Fibroblast of lung (primary cell): ENCODE measurements at regions not wholly inside any gene's neighbourhood (a gene's known extent, or its start where the extent isn't known, plus 50 kb on each side); places are given as distances from the start of the nearest gene placed in this dataset.

ENCODE experiments used
- DNase-seq, 2 donors: peaks; one replicate each; pipeline versions ENCODE4 v3.0.0 to v3.0.0-alpha.2; 2010; ENCODE audit warnings: low read depth in 2 of 2
- H2AFZ ChIP-seq: 2 replicates; pipeline ENCODE4 v1.5.1; 2012; ENCODE audit warnings: low read length, control low read depth, inconsistent platforms
- H3K27ac ChIP-seq: 2 replicates; pipeline ENCODE4 v1.5.1; 2011; ENCODE audit warnings: low read length, control low read depth; ENCODE audit not compliant: insufficient read depth
- H3K27me3 ChIP-seq: 2 replicates; pipeline ENCODE4 v1.5.1; 2011; ENCODE audit warnings: mild to moderate bottlenecking, low read length; ENCODE audit not compliant: control insufficient read depth, insufficient read depth
- H3K36me3 ChIP-seq: 2 replicates; pipeline ENCODE4 v1.5.1; 2011; ENCODE audit warnings: low read length; ENCODE audit not compliant: control insufficient read depth, insufficient read depth
- H3K4me1 ChIP-seq: 2 replicates; pipeline ENCODE4 v1.5.1; 2011; ENCODE audit warnings: low read length; ENCODE audit not compliant: control insufficient read depth, insufficient read depth; ENCODE audit errors: extremely low read depth
- H3K4me2 ChIP-seq: 2 replicates; pipeline ENCODE4 v1.5.1; 2011; ENCODE audit warnings: low read length, control low read depth; ENCODE audit not compliant: insufficient read depth; ENCODE audit errors: extremely low read depth
- H3K4me3 ChIP-seq, 4 experiments: fragments of 200-600 bp in 1 of 4; sonication (generic) in 1 of 4; replicated peaks in 1 of 4; 2 replicates each; pipeline ENCODE4 v1.5.1; 2011 to 2016; ENCODE audit warnings: low read length in 4 of 4, low read depth in 3 of 4, mild to moderate bottlenecking in 3 of 4, control low read depth in 2 of 4, inconsistent platforms in 1 of 4, mixed read lengths in 1 of 4; ENCODE audit not compliant: insufficient read depth in 1 of 4; ENCODE audit errors: control extremely low read depth in 1 of 4
- H3K79me2 ChIP-seq: 2 replicates; pipeline ENCODE4 v1.5.1; 2012; ENCODE audit warnings: mild to moderate bottlenecking, low read length, inconsistent platforms; ENCODE audit not compliant: control insufficient read depth, insufficient read depth
- H3K9ac ChIP-seq: 2 replicates; pipeline ENCODE4 v1.5.1; 2011; ENCODE audit warnings: mild to moderate bottlenecking, low read length, control low read depth; ENCODE audit not compliant: insufficient read depth
- H3K9me3 ChIP-seq: 2 replicates; pipeline ENCODE4 v1.5.1; 2012; ENCODE audit warnings: low read depth, low read length; ENCODE audit not compliant: control insufficient read depth, insufficient read depth
- H4K20me1 ChIP-seq: 2 replicates; pipeline ENCODE4 v1.5.1; 2011; ENCODE audit warnings: low read length; ENCODE audit not compliant: control insufficient read depth, insufficient read depth; ENCODE audit errors: extremely low read depth
- EZH2 ChIP-seq: IDR thresholded peaks from 2 replicates; pipeline ENCODE4 v1.5.1; 2012; ENCODE audit warnings: low read length, control low read depth, mild to moderate bottlenecking; ENCODE audit errors: missing control alignments
- TF ChIP-seq, protein P1 (sequence below), 2 donors: IDR thresholded peaks in 1 of 2; conservative IDR thresholded peaks in 1 of 2; 1 replicate in 1 of 2; 2 replicates in 1 of 2; pipeline ENCODE4 v1.5.1; 2011 to 2012; ENCODE audit warnings: low read length in 2 of 2, control low read depth in 1 of 2, inconsistent platforms in 1 of 2, low read depth in 1 of 2, mild to moderate bottlenecking in 1 of 2

GRCh38 chr3:71863563-71864190 is 78.7 kb upstream of the PROK2 start:
- no peak overlapping the region for H3K9ac ChIP-seq
- no peak overlapping the region for H3K4me3 ChIP-seq
- no peaks in the 10 kb centered on the region for H3K36me3 ChIP-seq
- H3K27me3 ChIP-seq = no peaks in the 10 kb centered on the region
- H3K9me3 ChIP-seq = no peaks in the 10 kb centered on the region
- H3K79me2 ChIP-seq = no peaks in the 10 kb centered on the region
- DNase-seq = no peak
- no peaks in the 10 kb centered on the region for H4K20me1 ChIP-seq
- TF ChIP-seq EZH2 = no peak
- TF ChIP-seq, protein P1, sequence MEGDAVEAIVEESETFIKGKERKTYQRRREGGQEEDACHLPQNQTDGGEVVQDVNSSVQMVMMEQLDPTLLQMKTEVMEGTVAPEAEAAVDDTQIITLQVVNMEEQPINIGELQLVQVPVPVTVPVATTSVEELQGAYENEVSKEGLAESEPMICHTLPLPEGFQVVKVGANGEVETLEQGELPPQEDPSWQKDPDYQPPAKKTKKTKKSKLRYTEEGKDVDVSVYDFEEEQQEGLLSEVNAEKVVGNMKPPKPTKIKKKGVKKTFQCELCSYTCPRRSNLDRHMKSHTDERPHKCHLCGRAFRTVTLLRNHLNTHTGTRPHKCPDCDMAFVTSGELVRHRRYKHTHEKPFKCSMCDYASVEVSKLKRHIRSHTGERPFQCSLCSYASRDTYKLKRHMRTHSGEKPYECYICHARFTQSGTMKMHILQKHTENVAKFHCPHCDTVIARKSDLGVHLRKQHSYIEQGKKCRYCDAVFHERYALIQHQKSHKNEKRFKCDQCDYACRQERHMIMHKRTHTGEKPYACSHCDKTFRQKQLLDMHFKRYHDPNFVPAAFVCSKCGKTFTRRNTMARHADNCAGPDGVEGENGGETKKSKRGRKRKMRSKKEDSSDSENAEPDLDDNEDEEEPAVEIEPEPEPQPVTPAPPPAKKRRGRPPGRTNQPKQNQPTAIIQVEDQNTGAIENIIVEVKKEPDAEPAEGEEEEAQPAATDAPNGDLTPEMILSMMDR (conservative IDR thresholded peaks at IDR 0.05 in 1 of 2, IDR thresholded peaks at IDR 0.05 in 1 of 2; ENCODE audit: low read depth in 1 of 2, low read length in 2 of 2) = no peak
- no peak overlapping the region for H3K27ac ChIP-seq
- H3K4me1 ChIP-seq = no peaks in the 10 kb centered on the region
- no peak overlapping the region for H2AFZ ChIP-seq
- H3K4me2 ChIP-seq = no peak overlapping the region

DNA sequence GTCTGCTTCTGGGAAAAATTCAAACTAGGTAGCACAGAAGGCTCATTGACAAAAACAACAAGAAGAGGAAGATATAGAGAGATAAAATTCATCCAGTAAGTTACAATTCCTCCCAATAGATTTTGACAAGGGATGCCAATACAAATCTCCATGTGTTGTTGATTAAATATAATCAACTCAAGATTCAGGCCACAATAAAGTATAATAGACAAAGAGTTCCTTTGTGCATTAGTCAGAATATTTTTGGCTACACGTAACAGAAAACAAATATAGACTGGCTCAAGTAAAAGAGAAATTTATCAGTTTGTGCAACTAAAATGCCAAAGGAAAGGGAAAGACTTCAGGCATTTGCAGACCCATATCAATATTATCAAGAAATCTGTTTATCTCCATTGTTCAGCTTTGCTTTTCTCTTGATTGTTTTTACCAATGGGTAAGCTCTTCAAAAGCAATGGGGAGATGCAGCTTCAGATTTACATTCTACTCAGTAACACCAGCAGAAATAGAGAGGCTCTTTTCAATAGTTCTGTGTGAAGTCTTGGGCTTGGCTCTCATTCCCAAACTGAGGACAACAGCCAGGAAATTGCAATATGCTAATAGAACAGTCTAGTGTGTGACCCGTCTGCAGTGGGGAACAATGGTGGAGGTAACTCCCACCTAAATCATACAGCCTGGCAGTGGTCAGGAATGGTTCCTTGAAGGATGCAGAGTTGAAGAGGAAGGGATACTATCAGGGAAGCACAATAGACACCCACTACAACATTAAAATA is 77.6 kb upstream of the PROK2 start:
- no peak overlapping the region for H3K4me2 ChIP-seq

DNA sequence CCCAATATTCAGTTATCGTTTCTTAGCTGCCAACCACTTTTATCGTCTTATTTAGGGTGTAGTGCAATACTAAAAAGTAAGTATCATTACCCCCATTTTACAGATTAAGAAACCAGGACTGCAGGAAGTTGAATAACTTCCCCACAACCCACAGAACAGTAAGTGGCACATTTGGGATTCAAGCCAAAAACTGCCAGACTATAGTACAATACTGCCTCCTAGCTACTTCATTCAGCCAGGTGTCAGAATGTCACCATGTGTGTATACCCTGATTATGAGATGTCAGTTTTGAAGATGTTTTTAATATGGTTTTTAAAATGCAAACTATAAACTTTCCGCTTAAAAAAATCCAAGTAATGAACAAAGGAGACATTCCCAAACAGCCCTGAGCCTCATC is 74.2 kb upstream of the PROK2 start:
- no peak overlapping the region for H3K4me3 ChIP-seq
- no peaks in the 10 kb centered on the region for H3K27me3 ChIP-seq
- H3K9ac ChIP-seq = no peak overlapping the region
- H3K27ac ChIP-seq = no peak overlapping the region
- no peak overlapping the region for H3K4me2 ChIP-seq
- no peaks in the 10 kb centered on the region for H4K20me1 ChIP-seq
- peak; percentile 1 to 6 for DNase-seq
- no peaks in the 10 kb centered on the region for H3K36me3 ChIP-seq
- no peaks in the 10 kb centered on the region for H3K4me1 ChIP-seq
- no peaks in the 10 kb centered on the region for H3K9me3 ChIP-seq
- no peak overlapping the region for H2AFZ ChIP-seq
- H3K79me2 ChIP-seq = no peaks in the 10 kb centered on the region
- no peak for TF ChIP-seq EZH2
- TF ChIP-seq, protein P1 (conservative IDR thresholded peaks at IDR 0.05 in 1 of 2, IDR thresholded peaks at IDR 0.05 in 1 of 2; ENCODE audit: low read depth in 1 of 2, low read length in 2 of 2) = peak in 1 of 2 donors; percentile 8

More for the DNA sequence above, 77.6 kb upstream of the PROK2 start:
- Histone ChIP-seq H3K9me3 (no peaks in the 10 kb centered on the region), H3K9ac (no peak overlapping the region), H4K20me1 (no peaks in the 10 kb centered on the region), H3K79me2 (no peaks in the 10 kb centered on the region), H3K27me3 (no peaks in the 10 kb centered on the region), H2AFZ (no peak overlapping the region), H3K4me1 (no peaks in the 10 kb centered on the region), H3K27ac (no peak overlapping the region), H3K4me3 (no peak overlapping the region), H3K36me3 (no peaks in the 10 kb centered on the region)
- TF ChIP-seq EZH2 = no peak
- no peak for DNase-seq
